Ascending aorta (tissue), 2 donors: ENCODE measurements at regions not wholly inside any gene's neighbourhood (a gene's known extent, or its start where the extent isn't known, plus 50 kb on each side); places are given as distances from the start of the nearest gene placed in this dataset.

Experiments used
- DNase-seq, 2 donors: peaks; one replicate each; pipeline ENCODE4 v3.0.0-alpha.2; 2019; ENCODE audit warnings: low spot score in 2 of 2
- H3K27ac ChIP-seq, 2 donors: fragments of 200-600 bp; sonication (generic); one replicate each; pipeline ENCODE4 v1.5.1; 2016 to 2017; ENCODE audit warnings: mild to moderate bottlenecking in 1 of 2
- H3K27me3 ChIP-seq: fragments of 200-600 bp; sonication (generic); one replicate; pipeline ENCODE4 v1.5.1; 2017
- H3K36me3 ChIP-seq, 2 donors: fragments of 200-600 bp; sonication (generic); one replicate each; pipeline ENCODE4 v1.5.1; 2016
- H3K4me1 ChIP-seq, 2 donors: fragments of 200-600 bp; sonication (generic); one replicate each; pipeline ENCODE4 v1.5.1; 2016 to 2017; ENCODE audit warnings: mild to moderate bottlenecking in 1 of 2
- H3K4me3 ChIP-seq, 2 donors: fragments of 200-600 bp; sonication (generic); one replicate each; pipeline ENCODE4 v1.5.1; 2016 to 2017; ENCODE audit warnings: mild to moderate bottlenecking in 1 of 2
- H3K9me3 ChIP-seq, 2 donors: fragments of 200-600 bp; sonication (generic); one replicate each; pipeline ENCODE4 v1.5.1; 2016
- intact Hi-C: fragments of 100-400 bp; cut with DNase I; formaldehyde crosslinking; loops from one replicate; pipeline ENCODE4 v1.15.1; 2023
- TF ChIP-seq, protein P1 (sequence below), 3 experiments: fragments of 200-600 bp in 2 of 3; fragments of 450-650 bp in 1 of 3; sonication (generic) in 2 of 3; IDR thresholded peaks; one replicate each; pipeline ENCODE4 v1.5.1; 2016 to 2019; ENCODE audit warnings: antibody characterized with exemption in 3 of 3, mild to moderate bottlenecking in 1 of 3, moderate library complexity in 1 of 3

DNA sequence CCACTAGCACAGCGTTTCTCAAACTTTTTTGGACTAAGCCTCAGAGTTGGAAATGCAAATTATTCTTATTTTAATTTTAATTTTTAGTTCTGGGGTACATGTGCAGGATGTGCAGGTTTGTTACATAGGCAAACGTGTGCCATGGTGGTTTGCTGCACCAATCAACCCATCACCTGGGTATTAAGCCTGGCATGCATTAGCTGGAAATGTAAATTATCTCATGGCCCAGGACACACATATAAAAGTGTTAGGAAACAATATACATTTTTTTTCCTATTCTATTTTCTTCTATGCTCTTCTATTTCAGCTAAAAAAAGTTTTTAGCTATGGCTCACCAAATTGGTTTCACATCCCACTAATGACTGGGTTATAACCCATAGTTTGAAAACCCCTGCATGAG is 73.3 kb upstream of the LRIG1 start:
- intact Hi-C loops, result no loop called here
- Histone ChIP-seq H3K27ac (no peak overlapping the region), H3K36me3 (no peaks in the 10 kb centered on the region), H3K27me3 (no peaks in the 10 kb centered on the region), H3K9me3 (no peaks in the 10 kb centered on the region), H3K4me3 (no peak overlapping the region), H3K4me1 (no peaks in the 10 kb centered on the region)
- TF ChIP-seq, protein P1, sequence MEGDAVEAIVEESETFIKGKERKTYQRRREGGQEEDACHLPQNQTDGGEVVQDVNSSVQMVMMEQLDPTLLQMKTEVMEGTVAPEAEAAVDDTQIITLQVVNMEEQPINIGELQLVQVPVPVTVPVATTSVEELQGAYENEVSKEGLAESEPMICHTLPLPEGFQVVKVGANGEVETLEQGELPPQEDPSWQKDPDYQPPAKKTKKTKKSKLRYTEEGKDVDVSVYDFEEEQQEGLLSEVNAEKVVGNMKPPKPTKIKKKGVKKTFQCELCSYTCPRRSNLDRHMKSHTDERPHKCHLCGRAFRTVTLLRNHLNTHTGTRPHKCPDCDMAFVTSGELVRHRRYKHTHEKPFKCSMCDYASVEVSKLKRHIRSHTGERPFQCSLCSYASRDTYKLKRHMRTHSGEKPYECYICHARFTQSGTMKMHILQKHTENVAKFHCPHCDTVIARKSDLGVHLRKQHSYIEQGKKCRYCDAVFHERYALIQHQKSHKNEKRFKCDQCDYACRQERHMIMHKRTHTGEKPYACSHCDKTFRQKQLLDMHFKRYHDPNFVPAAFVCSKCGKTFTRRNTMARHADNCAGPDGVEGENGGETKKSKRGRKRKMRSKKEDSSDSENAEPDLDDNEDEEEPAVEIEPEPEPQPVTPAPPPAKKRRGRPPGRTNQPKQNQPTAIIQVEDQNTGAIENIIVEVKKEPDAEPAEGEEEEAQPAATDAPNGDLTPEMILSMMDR (IDR thresholded peaks at IDR 0.05), result no peak
- no peak for DNase-seq

DNA sequence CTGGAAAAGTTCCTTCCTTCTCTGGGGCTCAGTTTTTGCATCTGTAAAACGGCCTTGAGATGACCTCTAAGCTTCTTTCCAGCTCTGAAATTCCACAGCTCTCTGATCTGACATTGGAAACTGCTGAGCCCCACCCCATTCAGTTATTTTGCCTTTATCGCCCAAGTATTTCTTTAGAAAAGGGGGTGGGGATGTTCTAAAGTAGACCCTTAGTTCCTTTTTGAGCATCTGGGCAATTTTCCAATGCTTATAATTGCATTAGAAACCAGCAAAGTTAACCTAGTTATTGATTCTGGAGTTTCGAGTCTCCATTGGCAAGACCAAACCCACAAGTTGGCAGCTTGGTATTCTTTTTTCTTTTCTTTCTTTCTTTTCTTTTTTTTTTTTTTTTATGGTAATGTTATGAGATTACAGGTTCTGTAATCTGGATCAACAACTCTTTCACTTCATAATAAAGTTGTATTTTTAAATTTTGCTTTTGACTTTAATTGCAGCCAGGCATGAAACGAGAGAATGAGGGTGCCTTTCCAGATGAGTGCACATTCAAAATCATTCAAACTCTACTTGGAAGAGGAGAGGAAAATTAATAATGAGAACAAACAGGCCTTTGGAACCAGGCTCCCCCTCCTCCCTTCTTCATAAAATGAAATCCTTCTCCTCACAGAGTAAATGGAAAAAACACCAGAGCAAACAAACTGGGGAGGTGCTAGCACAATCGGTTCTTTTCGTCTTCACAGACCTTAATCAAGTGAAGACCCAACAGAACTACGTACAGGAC is 76.8 kb upstream of the LRIG1 start:
- H3K4me1 ChIP-seq, result no peaks in the 10 kb centered on the region
- no peaks in the 10 kb centered on the region for H3K9me3 ChIP-seq
- no peaks in the 10 kb centered on the region for H3K36me3 ChIP-seq
- TF ChIP-seq, protein P1 (IDR thresholded peaks at IDR 0.05), result no peak
- no peak for DNase-seq
- H3K27ac ChIP-seq, result no peak overlapping the region
- H3K4me3 ChIP-seq, result no peak overlapping the region
- no peaks in the 10 kb centered on the region for H3K27me3 ChIP-seq
- intact Hi-C loops, result no loop called here

DNA sequence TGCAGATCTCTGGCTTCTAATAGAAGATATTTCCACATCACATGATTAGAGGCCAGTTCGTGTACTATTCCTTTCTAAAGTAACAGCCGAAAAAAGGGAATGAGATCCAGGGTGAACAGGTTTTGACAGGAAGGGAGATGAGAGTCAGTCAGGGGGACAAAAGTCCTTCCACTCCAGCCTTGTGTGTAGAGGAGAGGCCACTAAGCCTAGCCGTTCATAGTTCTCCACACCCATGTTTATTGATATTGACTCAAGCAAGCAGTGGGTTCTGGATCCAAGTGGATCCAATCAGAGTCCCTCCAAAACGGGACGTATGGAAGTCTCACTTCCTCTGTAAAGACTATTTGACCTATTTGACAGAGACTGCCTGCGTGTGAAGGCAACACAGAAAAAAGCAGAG is 80.4 kb upstream of the LRIG1 start:
- intact Hi-C loops, result no loop called here
- TF ChIP-seq, protein P1 (IDR thresholded peaks at IDR 0.05), result no peak

DNA sequence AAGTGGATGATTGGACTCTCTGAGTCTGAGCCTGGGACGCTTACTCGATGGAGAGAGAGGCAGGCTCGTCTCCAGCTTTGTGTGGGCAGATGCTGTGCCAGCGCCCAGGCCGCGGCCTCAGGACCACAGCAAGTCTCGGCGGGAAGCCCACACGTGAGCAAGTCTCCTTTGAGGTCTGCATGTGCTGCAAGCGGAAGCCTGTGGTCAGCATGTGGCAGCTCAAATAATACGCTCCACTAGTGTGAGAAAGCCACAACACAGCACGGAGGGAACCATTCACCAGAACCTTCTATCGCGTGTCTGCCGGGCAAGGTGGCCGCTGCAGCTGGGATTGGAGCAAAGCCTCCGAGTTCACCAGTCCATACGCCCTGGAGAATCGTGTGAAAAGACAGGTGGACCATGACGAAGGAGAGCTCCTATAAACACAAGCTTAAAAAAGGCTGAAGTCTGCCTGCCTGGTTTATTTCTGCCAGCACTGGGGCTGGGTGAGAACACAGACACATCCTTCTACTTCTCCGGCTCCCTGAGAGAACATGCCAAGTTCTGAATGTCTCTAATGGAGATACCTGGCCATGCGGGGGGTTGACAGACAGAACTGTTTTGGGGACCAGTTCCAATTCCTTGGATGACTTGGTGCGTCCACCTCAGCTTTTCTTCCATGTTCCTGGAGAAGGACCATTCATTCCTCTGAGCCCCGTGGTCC is 82.0 kb upstream of the LRIG1 start:
- Histone ChIP-seq H3K4me3 (no peak overlapping the region), H3K9me3 (no peaks in the 10 kb centered on the region), H3K27me3 (no peaks in the 10 kb centered on the region), H3K4me1 (no peaks in the 10 kb centered on the region), H3K27ac (no peak overlapping the region), H3K36me3 (no peaks in the 10 kb centered on the region)
- TF ChIP-seq, protein P1 (IDR thresholded peaks at IDR 0.05), result no peak
- intact Hi-C loops, result no loop called here
- DNase-seq, result no peak

More for the DNA sequence above, 80.4 kb upstream of the LRIG1 start:
- no peaks in the 10 kb centered on the region for H3K9me3 ChIP-seq
- H3K4me3 ChIP-seq, result no peak overlapping the region
- H3K27me3 ChIP-seq, result no peaks in the 10 kb centered on the region
- H3K27ac ChIP-seq, result no peak overlapping the region
- DNase-seq, result no peak
- H3K4me1 ChIP-seq, result no peaks in the 10 kb centered on the region
- no peaks in the 10 kb centered on the region for H3K36me3 ChIP-seq

DNA sequence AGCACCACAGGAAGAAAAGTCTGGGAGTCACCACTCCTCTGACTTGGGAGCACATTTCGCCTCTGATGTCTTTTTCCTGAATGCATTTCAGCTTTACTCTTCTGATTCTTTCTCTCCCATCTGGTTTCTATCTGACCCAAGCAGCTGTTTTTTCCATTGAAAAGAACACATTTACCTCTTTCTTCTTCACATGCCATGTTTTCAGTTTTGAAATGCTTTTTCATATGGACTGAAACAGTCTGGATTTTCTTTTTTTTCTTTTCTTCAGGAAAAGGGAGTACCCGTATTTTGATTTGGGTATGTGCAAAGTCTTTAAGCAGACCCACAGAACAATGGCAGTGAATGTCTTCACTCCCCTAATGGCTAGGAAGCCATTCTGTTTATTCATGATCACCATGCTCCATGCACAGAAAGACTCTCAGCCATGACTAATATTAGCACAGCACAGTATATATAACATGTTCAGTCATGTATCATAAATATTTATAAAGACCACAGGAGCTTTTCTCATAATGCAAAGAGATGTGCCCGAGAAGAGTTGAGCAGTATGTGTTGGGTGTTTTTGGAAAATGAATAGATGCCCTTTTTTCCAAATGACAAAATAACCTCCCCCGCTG is 82.7 kb upstream of the LRIG1 start:
- TF ChIP-seq, protein P1 (IDR thresholded peaks at IDR 0.05), result no peak
- no peak overlapping the region for H3K4me3 ChIP-seq
- no peak for DNase-seq
- no peaks in the 10 kb centered on the region for H3K36me3 ChIP-seq
- intact Hi-C loops, result no loop called here
- H3K27ac ChIP-seq, result no peak overlapping the region
- H3K4me1 ChIP-seq, result no peaks in the 10 kb centered on the region
- no peaks in the 10 kb centered on the region for H3K27me3 ChIP-seq
- no peaks in the 10 kb centered on the region for H3K9me3 ChIP-seq
